ENCODE measurements at regions not wholly inside any gene's neighbourhood (a gene's known extent, or its start where the extent isn't known, plus 50 kb on each side); places are given as distances from the start of the nearest gene placed in this dataset.
A peak's percentile ranks its signal among the peaks of the same experiment; 100 is the strongest.

DNA sequence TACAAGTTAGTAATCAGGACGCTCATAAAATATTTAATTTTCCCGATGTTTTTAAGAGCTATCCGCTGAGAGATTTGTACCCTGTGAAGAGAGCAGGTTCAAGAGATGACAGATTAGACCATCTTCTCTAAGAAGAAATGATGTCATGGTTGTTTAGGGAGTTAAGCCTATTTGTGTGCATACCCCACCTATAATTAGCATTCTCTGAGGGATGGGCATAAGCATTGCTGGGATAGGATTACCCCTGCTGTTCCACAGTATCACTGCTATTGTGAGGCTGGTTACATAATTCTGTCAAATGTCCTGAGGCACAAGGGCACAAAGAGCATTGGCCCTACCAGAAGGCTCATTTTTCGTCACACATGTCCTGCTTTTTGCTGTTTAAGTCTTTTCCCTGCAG is 687.0 kb downstream of the CETN3 start:
- H2AFZ ChIP-seq (ENCODE audit: low read length, unreplicated experiment), result no peak overlapping the region
- no peak overlapping the region for H3K27ac ChIP-seq (ENCODE audit: low read depth, low read length)
- H3K27me3 ChIP-seq (ENCODE audit: insufficient read depth, low read length), result no peaks in the 10 kb centered on the region
- H3K4me3 ChIP-seq (ENCODE audit: low read depth, low read length), result no peak overlapping the region
- H3K79me2 ChIP-seq (ENCODE audit: control insufficient read depth, insufficient read depth, low read length, unreplicated experiment), result no peaks in the 10 kb centered on the region
- no peaks in the 10 kb centered on the region for H3K36me3 ChIP-seq (ENCODE audit: insufficient read depth, low read length)
- peaks cover 9% of the 10 kb centered on the region for H3K4me1 ChIP-seq (ENCODE audit: control insufficient read depth, insufficient read depth, low read length, unreplicated experiment)

DNA sequence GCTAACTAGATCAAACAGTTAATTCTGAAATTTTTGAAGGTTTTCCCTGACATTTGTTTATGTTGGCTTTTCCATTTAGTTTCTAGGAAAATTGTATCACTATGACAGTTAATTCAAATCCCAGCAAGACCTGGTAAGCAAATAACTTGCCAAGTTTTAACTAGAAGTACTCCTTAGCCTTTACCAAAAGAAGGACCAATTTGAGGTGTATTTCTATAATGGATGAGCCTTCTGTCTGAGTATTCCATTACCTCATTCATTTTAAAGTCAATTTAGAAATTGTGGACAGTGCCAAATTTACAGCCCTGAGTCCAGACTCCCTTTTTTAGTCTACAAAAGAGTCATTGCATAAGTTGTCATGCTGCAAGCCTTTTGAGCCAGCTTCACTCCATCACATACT is 687.6 kb downstream of the CETN3 start:
- Histone ChIP-seq H3K36me3 (ENCODE audit: insufficient read depth, low read length) (no peaks in the 10 kb centered on the region), H2AFZ (ENCODE audit: low read length, unreplicated experiment) (no peak overlapping the region), H3K79me2 (ENCODE audit: control insufficient read depth, insufficient read depth, low read length, unreplicated experiment) (no peaks in the 10 kb centered on the region), H3K4me1 (ENCODE audit: control insufficient read depth, insufficient read depth, low read length, unreplicated experiment) (peaks cover 9% of the 10 kb centered on the region), H3K27me3 (ENCODE audit: insufficient read depth, low read length) (no peaks in the 10 kb centered on the region), H3K4me3 (ENCODE audit: low read depth, low read length) (no peak overlapping the region), H3K27ac (ENCODE audit: low read depth, low read length) (no peak overlapping the region)

DNA sequence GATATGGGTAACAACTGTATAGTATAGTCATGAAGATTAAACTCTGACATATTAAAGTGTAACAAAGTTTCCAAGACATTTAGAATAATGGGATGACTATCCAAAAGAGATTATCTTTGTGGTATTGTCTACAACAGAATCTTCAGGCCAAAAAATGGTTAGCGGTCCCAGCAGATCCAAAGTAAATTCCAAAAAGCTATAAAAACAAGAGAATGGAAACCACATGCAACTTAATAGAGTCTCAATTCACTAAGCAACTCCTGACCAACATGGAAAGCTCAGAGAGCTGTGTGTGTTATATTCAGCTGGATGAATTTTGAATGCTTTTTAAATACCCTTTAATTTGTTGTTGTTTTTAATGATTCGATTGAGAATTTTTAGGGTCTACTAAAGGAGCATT is 688.2 kb downstream of the CETN3 start:
- Histone ChIP-seq H2AFZ (ENCODE audit: low read length, unreplicated experiment) (no peak overlapping the region), H3K27me3 (ENCODE audit: insufficient read depth, low read length) (no peaks in the 10 kb centered on the region), H3K27ac (ENCODE audit: low read depth, low read length) (no peak overlapping the region), H3K4me3 (ENCODE audit: low read depth, low read length) (no peak overlapping the region), H3K36me3 (ENCODE audit: insufficient read depth, low read length) (no peaks in the 10 kb centered on the region), H3K4me1 (ENCODE audit: control insufficient read depth, insufficient read depth, low read length, unreplicated experiment) (peaks cover 9% of the 10 kb centered on the region), H3K79me2 (ENCODE audit: control insufficient read depth, insufficient read depth, low read length, unreplicated experiment) (no peaks in the 10 kb centered on the region)

DNA sequence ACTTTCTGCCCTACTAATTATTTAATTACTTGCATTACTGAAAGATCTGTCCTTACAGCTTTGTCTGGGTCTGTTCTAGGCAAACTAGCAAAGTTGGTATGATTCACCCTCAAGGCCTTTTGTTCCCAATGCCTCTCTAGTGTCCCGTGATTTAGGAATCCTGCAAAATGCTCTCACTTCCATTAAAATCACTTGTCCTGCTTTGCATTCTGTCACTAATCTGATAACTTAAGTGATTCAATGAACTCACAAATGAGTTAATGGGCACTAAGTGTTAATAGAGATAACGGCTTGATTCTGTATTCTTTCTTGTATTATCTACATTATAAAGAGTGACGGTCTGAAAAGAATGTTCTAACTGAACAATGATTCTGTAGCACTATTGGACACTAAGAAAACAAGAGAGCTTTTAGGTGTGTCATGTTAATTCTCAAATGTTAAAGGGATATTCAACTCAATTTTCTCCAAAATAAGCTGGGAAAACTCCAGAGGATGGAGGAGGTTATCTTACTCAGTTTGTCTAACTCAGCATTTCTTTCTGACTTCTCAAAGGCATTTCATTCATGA is 697.3 kb downstream of the CETN3 start:
- H3K36me3 ChIP-seq (ENCODE audit: insufficient read depth, low read length), result no peaks in the 10 kb centered on the region
- no peak overlapping the region for H3K4me3 ChIP-seq (ENCODE audit: low read depth, low read length)
- no peaks in the 10 kb centered on the region for H3K27me3 ChIP-seq (ENCODE audit: insufficient read depth, low read length)
- H2AFZ ChIP-seq (ENCODE audit: low read length, unreplicated experiment), result no peak overlapping the region
- H3K27ac ChIP-seq (ENCODE audit: low read depth, low read length), result no peak overlapping the region
- no peaks in the 10 kb centered on the region for H3K79me2 ChIP-seq (ENCODE audit: control insufficient read depth, insufficient read depth, low read length, unreplicated experiment)
- no peaks in the 10 kb centered on the region for H3K4me1 ChIP-seq (ENCODE audit: control insufficient read depth, insufficient read depth, low read length, unreplicated experiment)

DNA sequence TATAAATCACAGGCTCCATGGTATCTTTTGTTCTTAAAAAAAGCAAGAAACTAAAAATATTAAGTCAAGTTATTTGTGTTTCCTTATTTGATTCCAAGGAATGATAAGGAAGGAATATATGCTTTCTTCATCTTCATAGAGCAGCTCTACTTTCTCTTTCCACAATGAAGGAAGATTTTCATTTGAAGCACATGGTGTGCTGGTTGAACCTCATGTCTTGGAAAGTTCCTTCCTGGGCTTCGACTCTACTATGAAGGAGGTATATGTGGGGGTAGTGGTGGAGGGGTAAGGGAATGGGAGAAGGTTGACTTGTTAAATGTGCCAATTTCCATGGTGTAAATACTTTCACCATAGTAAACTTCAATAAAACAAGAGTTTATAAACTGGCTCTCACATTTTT is 698.0 kb downstream of the CETN3 start:
- H3K4me3 ChIP-seq (ENCODE audit: low read depth, low read length), result no peak overlapping the region
- H3K36me3 ChIP-seq (ENCODE audit: insufficient read depth, low read length), result no peaks in the 10 kb centered on the region
- H3K27me3 ChIP-seq (ENCODE audit: insufficient read depth, low read length), result no peaks in the 10 kb centered on the region

DNA sequence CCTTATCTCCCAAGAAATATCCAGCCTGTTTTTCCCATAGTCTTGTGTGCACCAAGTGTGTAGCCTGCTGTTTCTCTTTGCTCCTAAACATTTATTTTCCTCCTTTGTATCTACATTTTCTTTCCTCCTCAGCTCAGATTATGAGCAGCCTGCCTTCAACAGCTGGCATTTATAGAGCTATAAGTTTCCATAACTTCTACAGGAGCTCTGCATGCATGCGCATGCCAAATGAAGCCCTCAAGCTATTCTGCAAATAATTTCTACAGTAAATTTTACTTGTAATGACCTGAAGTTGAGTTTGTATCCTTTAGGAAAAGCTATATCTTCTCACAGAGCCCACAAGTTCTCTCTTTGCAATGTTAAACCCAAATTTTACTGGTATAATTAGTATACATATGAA is 699.5 kb downstream of the CETN3 start:
- H3K79me2 ChIP-seq (ENCODE audit: control insufficient read depth, insufficient read depth, low read length, unreplicated experiment), result no peaks in the 10 kb centered on the region
- no peaks in the 10 kb centered on the region for H3K36me3 ChIP-seq (ENCODE audit: insufficient read depth, low read length)
- H3K4me1 ChIP-seq (ENCODE audit: control insufficient read depth, insufficient read depth, low read length, unreplicated experiment), result no peaks in the 10 kb centered on the region
- H3K4me3 ChIP-seq (ENCODE audit: low read depth, low read length), result no peak overlapping the region
- H3K27me3 ChIP-seq (ENCODE audit: insufficient read depth, low read length), result no peaks in the 10 kb centered on the region
- H3K27ac ChIP-seq (ENCODE audit: low read depth, low read length), result no peak overlapping the region
- no peak overlapping the region for H2AFZ ChIP-seq (ENCODE audit: low read length, unreplicated experiment)

More for the DNA sequence above, 698.0 kb downstream of the CETN3 start:
- Histone ChIP-seq H3K27ac (ENCODE audit: low read depth, low read length) (no peak overlapping the region), H2AFZ (ENCODE audit: low read length, unreplicated experiment) (no peak overlapping the region), H3K4me1 (ENCODE audit: control insufficient read depth, insufficient read depth, low read length, unreplicated experiment) (no peaks in the 10 kb centered on the region), H3K79me2 (ENCODE audit: control insufficient read depth, insufficient read depth, low read length, unreplicated experiment) (no peaks in the 10 kb centered on the region)

DNA sequence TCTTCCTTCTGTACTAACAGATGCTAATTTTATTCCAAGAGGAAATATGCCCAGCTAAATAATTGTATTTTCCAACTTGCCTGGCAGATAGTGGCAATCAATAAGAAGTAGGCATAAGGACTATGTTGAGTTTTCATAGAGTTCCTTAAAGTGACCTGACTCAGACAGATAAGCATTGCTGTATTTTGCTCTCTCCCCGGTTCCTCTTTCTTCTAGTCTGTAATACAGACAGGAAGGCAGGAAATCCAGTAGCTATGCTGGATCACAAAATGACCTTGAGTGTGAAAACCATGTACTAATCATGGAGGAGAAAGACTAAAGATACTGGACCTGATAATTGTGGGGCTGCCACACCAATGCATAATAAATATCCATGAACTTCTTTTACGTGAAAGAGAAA is 701.7 kb downstream of the CETN3 start:
- no peaks in the 10 kb centered on the region for H3K27me3 ChIP-seq (ENCODE audit: insufficient read depth, low read length)

DNA sequence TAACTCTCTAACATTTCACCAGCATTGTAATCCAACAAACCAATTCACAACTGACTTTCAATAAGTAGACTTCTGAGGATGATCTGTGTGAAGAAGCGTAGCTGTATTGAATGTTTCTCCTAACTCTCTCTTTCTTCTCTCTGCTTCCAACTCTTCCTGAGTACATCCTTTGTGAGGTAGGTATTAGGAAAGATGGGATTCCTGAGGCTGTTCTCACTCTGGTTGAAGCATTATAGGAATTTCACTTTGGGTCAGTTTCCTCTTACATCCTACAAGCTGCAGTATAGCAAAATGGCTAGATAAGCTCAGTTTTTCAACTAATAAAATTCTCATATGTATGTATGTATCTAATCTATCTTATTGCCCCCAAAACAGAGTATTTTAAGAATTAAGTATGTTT is 702.8 kb downstream of the CETN3 start:
- Histone ChIP-seq H3K79me2 (ENCODE audit: control insufficient read depth, insufficient read depth, low read length, unreplicated experiment) (no peaks in the 10 kb centered on the region), H3K27me3 (ENCODE audit: insufficient read depth, low read length) (no peaks in the 10 kb centered on the region), H3K36me3 (ENCODE audit: insufficient read depth, low read length) (no peaks in the 10 kb centered on the region), H3K4me1 (ENCODE audit: control insufficient read depth, insufficient read depth, low read length, unreplicated experiment) (no peaks in the 10 kb centered on the region), H2AFZ (ENCODE audit: low read length, unreplicated experiment) (no peak overlapping the region), H3K27ac (ENCODE audit: low read depth, low read length) (no peak overlapping the region), H3K4me3 (ENCODE audit: low read depth, low read length) (no peak overlapping the region)

More for the DNA sequence above, 701.7 kb downstream of the CETN3 start:
- no peak overlapping the region for H3K27ac ChIP-seq (ENCODE audit: low read depth, low read length)
- H3K36me3 ChIP-seq (ENCODE audit: insufficient read depth, low read length), result no peaks in the 10 kb centered on the region
- no peak overlapping the region for H2AFZ ChIP-seq (ENCODE audit: low read length, unreplicated experiment)
- H3K4me3 ChIP-seq (ENCODE audit: low read depth, low read length), result no peak overlapping the region
- no peaks in the 10 kb centered on the region for H3K4me1 ChIP-seq (ENCODE audit: control insufficient read depth, insufficient read depth, low read length, unreplicated experiment)
- H3K79me2 ChIP-seq (ENCODE audit: control insufficient read depth, insufficient read depth, low read length, unreplicated experiment), result no peaks in the 10 kb centered on the region

DNA sequence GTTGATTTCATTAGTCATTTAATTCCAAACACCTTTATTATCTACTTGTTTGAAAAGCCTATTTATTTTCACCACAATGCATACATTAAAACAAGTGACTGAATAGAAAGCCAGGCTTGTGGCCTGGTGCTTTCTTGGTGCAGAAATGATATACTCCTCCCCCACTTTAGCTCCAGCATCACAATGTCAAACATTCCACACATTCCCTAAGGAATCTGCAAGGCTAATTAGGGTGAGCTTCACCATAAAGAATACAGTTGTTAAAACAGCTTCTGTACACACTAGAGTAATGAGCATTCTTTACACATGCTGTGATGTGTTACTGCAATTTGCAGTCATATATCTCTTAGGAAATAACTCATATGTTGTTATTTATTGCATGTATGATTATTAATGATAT is 705.7 kb downstream of the CETN3 start:
- Histone ChIP-seq H3K4me1 (ENCODE audit: control insufficient read depth, insufficient read depth, low read length, unreplicated experiment) (no peaks in the 10 kb centered on the region), H3K79me2 (ENCODE audit: control insufficient read depth, insufficient read depth, low read length, unreplicated experiment) (no peaks in the 10 kb centered on the region), H2AFZ (ENCODE audit: low read length, unreplicated experiment) (no peak overlapping the region), H3K4me3 (ENCODE audit: low read depth, low read length) (no peak overlapping the region), H3K27ac (ENCODE audit: low read depth, low read length) (no peak overlapping the region), H3K36me3 (ENCODE audit: insufficient read depth, low read length) (no peaks in the 10 kb centered on the region), H3K27me3 (ENCODE audit: insufficient read depth, low read length) (no peaks in the 10 kb centered on the region)

DNA sequence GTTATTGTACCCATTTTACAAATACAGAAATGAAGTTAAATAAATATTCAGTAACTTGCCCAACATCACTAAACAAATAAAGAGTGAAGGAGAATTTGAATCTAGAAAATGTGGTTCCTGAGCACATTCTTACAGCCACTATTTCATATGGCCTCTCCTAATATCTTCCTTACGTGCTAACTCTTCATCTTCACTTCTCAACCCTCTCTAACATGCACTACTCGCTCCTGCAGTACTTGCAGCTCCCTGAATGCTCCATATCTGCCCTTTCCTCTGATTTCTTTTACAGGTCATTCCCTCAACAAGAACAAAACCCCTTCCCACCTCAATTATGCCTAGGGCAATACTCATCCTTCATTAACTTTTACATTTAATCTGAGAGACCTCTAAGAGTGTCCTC is 711.5 kb downstream of the CETN3 start:
- no peaks in the 10 kb centered on the region for H3K36me3 ChIP-seq (ENCODE audit: insufficient read depth, low read length)
- H3K4me3 ChIP-seq (ENCODE audit: low read depth, low read length), result no peak overlapping the region
- peaks cover 7% of the 10 kb centered on the region for H3K4me1 ChIP-seq (ENCODE audit: control insufficient read depth, insufficient read depth, low read length, unreplicated experiment)
- H2AFZ ChIP-seq (ENCODE audit: low read length, unreplicated experiment), result peak overlapping the region; percentile 40
- H3K27me3 ChIP-seq (ENCODE audit: insufficient read depth, low read length), result no peaks in the 10 kb centered on the region
- H3K79me2 ChIP-seq (ENCODE audit: control insufficient read depth, insufficient read depth, low read length, unreplicated experiment), result no peaks in the 10 kb centered on the region
- H3K27ac ChIP-seq (ENCODE audit: low read depth, low read length), result no peak overlapping the region

DNA sequence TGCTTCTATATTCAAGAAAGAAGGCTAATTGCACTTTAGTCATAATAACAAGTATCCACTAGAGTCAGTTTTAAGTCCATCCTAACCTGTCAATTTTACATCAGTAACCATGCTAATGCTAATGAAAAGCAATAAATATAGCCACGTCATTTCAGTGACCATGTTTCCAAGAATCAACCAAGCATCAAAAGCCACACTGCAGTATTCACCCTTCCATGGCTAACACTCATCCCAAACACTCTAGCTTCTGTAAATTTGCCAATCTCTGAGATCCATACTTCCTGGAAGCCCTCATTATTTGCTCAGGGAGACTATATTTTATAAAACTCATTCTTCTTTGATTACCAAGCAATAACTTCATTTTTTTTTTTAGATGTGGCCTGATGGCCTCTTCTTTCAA is 712.0 kb downstream of the CETN3 start:
- Histone ChIP-seq H3K27ac (ENCODE audit: low read depth, low read length) (no peak overlapping the region), H3K79me2 (ENCODE audit: control insufficient read depth, insufficient read depth, low read length, unreplicated experiment) (no peaks in the 10 kb centered on the region), H3K27me3 (ENCODE audit: insufficient read depth, low read length) (no peaks in the 10 kb centered on the region), H2AFZ (ENCODE audit: low read length, unreplicated experiment) (peak overlapping the region; percentile 40), H3K4me1 (ENCODE audit: control insufficient read depth, insufficient read depth, low read length, unreplicated experiment) (peaks cover 7% of the 10 kb centered on the region), H3K4me3 (ENCODE audit: low read depth, low read length) (no peak overlapping the region), H3K36me3 (ENCODE audit: insufficient read depth, low read length) (no peaks in the 10 kb centered on the region)
